ENCODE measurements at regions not wholly inside any gene's neighbourhood (a gene's known extent, or its start where the extent isn't known, plus 50 kb on each side); places are given as distances from the start of the nearest gene placed in this dataset.
A peak's percentile ranks its signal among the peaks of the same experiment; 100 is the strongest.

DNA sequence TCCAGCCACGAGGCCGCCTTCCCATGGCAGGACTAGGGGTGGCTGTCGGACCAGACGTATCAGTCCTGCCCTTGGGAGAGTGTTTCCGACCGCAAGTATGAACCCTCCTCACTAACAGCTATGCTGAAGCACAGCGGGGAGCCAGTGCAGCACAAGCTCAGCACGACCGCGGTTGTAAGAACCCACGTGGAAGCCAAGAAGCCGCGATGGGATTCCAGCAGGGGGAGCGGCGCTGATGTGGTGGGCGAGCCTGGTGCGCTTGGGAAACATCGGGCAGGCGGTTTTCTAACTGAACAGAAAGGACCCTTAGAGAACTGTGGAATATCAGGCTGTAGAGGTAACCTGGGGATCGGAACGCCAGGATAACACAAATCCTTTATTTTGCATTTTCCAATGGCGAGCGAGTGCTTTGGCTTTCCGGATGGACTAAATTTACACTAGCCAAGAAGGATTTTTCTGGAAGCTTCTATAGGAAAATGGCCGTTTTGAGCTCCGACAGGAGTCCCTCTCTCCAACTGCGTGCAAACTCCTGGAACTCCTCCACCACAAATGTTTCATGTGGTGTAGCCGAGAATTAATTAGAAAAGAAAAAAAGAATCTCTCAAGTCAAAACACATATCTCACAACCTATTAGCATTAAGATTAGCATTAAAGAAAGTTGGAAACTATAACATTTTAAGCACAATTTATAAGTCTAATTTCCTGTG is 132.0 kb upstream of the MYCN start:
- peak; percentile 33 to 44 for TF ChIP-seq CTCF (conservative IDR thresholded peaks at IDR 0.05; ENCODE audit: low read depth in 2 of 2)
- TF ChIP-seq POLR2AphosphoS5 (IDR thresholded peaks at IDR 0.05; ENCODE audit: low read depth), result no peak
- TF ChIP-seq EZH2phosphoT487 (IDR thresholded peaks at IDR 0.05; ENCODE audit: unreplicated experiment), result no peak
- no peak for TF ChIP-seq CREB1 (CRISPR knock-in tag; IDR thresholded peaks at IDR 0.05; ENCODE audit: low read depth)
- TF ChIP-seq EZH2 (IDR thresholded peaks at IDR 0.05; ENCODE audit: low read depth, unreplicated experiment), result no peak
- no peak for TF ChIP-seq REST (IDR thresholded peaks at IDR 0.05; ENCODE audit: unreplicated experiment)
- no peak for TF ChIP-seq ETS1 (IDR thresholded peaks at IDR 0.05)
- no peak for TF ChIP-seq JUNB (IDR thresholded peaks at IDR 0.05; ENCODE audit: unreplicated experiment)
- TF ChIP-seq STAT1 (IDR thresholded peaks at IDR 0.05; ENCODE audit: unreplicated experiment), result no peak
- no peak for TF ChIP-seq ZNF114 (CRISPR knock-in tag; IDR thresholded peaks at IDR 0.05)

Measured in GM23338 (cell line).